RWPE2 (cell line): ENCODE measurements at regions not wholly inside any gene's neighbourhood (a gene's known extent, or its start where the extent isn't known, plus 50 kb on each side); places are given as distances from the start of the nearest gene placed in this dataset.

ENCODE experiments used
- ATAC-seq: fragments of 200-7000 bp; cut with Tn5 transposase; 3 replicates; pipeline ENCODE4 v1.9.1; 2021; ENCODE audit warnings: low read depth
- DNase-seq: peaks from one replicate; pipeline ENCODE4 v3.0.0-alpha.2; 2020; ENCODE audit warnings: low spot score
- H3K27ac ChIP-seq: fragments of 450-650 bp; 2 replicates; pipeline ENCODE4 v1.5.1; 2017; ENCODE audit warnings: mild to moderate bottlenecking; ENCODE audit not compliant: poor library complexity, severe bottlenecking
- H3K27me3 ChIP-seq: fragments of 250-450 bp; sonication (Bioruptor Pico); 2 replicates; pipeline ENCODE4 v1.5.1; 2021; ENCODE audit warnings: mild to moderate bottlenecking, moderate library complexity; ENCODE audit not compliant: insufficient read depth, poor library complexity, severe bottlenecking
- H3K36me3 ChIP-seq: fragments of 250-450 bp; sonication (Bioruptor Pico); 2 replicates; pipeline ENCODE4 v1.5.1; 2020; ENCODE audit warnings: low read depth, mild to moderate bottlenecking, moderate library complexity
- H3K4me1 ChIP-seq: fragments of 250-450 bp; sonication (Bioruptor Pico); 2 replicates; pipeline ENCODE4 v1.5.1; 2021; ENCODE audit warnings: mild to moderate bottlenecking, moderate library complexity; ENCODE audit not compliant: insufficient read depth, poor library complexity, severe bottlenecking
- H3K4me3 ChIP-seq: fragments of 250-450 bp; sonication (Bioruptor Pico); 2 replicates; pipeline ENCODE4 v1.5.1; 2021; ENCODE audit warnings: mild to moderate bottlenecking, moderate library complexity; ENCODE audit not compliant: severe bottlenecking
- H3K9me3 ChIP-seq: fragments of 250-450 bp; sonication (Bioruptor Pico); 2 replicates; pipeline ENCODE4 v1.5.1; 2021; ENCODE audit warnings: mild to moderate bottlenecking, moderate library complexity; ENCODE audit not compliant: severe bottlenecking
- TF ChIP-seq, protein P1 (sequence below): fragments of 450-650 bp; IDR thresholded peaks from one replicate; pipeline ENCODE4 v1.5.1; 2017; ENCODE audit warnings: mild to moderate bottlenecking, moderate library complexity; ENCODE audit not compliant: poor library complexity, severe bottlenecking

DNA sequence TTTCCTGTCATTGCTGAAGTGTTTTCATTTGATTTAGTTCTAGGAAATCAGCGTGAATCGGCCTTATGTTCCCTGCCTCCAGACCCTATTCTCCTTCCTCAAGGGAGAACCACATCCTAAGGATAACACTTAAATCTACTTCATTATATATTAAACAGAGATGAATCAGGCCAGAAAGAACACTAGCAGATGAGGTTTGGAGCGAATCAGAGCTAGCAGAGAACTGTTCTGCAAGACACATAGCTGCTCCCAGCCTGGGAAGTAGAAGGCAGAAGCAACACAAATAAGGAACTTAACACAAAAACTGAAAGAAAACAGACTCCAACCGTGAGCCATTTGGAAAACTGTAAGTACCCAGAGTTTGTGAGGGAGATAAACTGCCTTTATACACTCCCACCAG lies 718.2 kb downstream of the SEMA5A start:
- Histone ChIP-seq H3K36me3 (no peaks in the 10 kb centered on the region), H3K4me1 (peaks cover 56% of the 10 kb centered on the region)

GRCh38 chr5:8828596-8829322 lies 717.1 kb downstream of the SEMA5A start:
- H3K36me3 ChIP-seq, result no peaks in the 10 kb centered on the region
- DNase-seq, result no peak
- H3K9me3 ChIP-seq, result peaks cover 2% of the 10 kb centered on the region
- ATAC-seq, result peak; percentile 31
- H3K27ac ChIP-seq, result peak overlapping the region; percentile 81
- H3K4me1 ChIP-seq, result peaks cover 56% of the 10 kb centered on the region
- H3K4me3 ChIP-seq, result no peak overlapping the region
- TF ChIP-seq, protein P1, sequence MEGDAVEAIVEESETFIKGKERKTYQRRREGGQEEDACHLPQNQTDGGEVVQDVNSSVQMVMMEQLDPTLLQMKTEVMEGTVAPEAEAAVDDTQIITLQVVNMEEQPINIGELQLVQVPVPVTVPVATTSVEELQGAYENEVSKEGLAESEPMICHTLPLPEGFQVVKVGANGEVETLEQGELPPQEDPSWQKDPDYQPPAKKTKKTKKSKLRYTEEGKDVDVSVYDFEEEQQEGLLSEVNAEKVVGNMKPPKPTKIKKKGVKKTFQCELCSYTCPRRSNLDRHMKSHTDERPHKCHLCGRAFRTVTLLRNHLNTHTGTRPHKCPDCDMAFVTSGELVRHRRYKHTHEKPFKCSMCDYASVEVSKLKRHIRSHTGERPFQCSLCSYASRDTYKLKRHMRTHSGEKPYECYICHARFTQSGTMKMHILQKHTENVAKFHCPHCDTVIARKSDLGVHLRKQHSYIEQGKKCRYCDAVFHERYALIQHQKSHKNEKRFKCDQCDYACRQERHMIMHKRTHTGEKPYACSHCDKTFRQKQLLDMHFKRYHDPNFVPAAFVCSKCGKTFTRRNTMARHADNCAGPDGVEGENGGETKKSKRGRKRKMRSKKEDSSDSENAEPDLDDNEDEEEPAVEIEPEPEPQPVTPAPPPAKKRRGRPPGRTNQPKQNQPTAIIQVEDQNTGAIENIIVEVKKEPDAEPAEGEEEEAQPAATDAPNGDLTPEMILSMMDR, result no peak
- H3K27me3 ChIP-seq, result no peaks in the 10 kb centered on the region

More for the DNA sequence above, 718.2 kb downstream of the SEMA5A start:
- no peak for ATAC-seq
- peak overlapping the region; percentile 81 for H3K27ac ChIP-seq
- TF ChIP-seq, protein P1, result no peak
- H3K9me3 ChIP-seq, result peaks cover 2% of the 10 kb centered on the region
- no peaks in the 10 kb centered on the region for H3K27me3 ChIP-seq
- H3K4me3 ChIP-seq, result no peak overlapping the region
- no peak for DNase-seq

DNA sequence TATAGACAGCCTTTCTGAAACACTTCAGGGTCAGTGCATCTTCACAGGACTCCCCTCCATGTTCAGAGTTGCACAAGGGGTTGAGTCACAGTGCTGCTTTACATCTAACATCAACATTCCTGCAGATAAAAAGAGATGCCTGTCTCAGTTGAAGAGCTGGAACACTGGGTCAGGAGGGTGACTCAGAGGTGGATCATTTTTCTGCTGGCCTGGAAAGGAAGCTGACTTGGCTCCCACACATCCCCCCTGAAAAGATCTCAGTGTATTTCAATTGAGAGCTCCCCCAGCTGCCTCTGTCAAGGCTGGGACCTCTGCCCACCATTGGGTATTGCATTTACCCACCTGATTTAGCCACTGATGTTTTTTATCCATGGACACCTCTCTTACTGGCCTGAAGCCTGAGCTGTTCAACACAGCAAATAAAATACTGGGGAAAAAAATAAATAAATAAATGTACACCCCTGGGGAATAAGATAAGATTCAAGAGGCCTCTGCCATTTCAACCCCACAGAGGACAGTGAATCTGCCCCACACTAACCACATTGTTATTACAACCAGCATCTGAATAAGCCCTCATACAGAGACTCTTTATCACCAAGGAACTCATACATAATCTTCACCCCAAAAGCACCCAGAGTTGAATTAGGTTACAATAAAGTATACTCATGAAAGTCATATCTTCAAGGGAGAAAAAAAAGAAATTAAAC lies 716.4 kb downstream of the SEMA5A start:
- DNase-seq, result peak; percentile 91
- Histone ChIP-seq H3K4me3 (no peak overlapping the region), H3K4me1 (peaks cover 56% of the 10 kb centered on the region), H3K27ac (peak overlapping the region; percentile 81), H3K36me3 (no peaks in the 10 kb centered on the region), H3K27me3 (no peaks in the 10 kb centered on the region), H3K9me3 (peaks cover 2% of the 10 kb centered on the region)
- TF ChIP-seq, protein P1, result no peak
- peak; percentile 96 for ATAC-seq

- Histone ChIP-seq H3K27me3 (no peaks in the 10 kb centered on the region), H3K4me1 (peaks cover 43% of the 10 kb centered on the region), H3K27ac (no peak overlapping the region), H3K9me3 (peaks cover 2% of the 10 kb centered on the region), H3K4me3 (no peak overlapping the region), H3K36me3 (no peaks in the 10 kb centered on the region)
- DNase-seq (no peak), ATAC-seq (no peak)
- TF ChIP-seq, protein P1, result no peak
Measured at GRCh38 chr5:8831251-8831650, 714.6 kb downstream of the SEMA5A start.

- Histone ChIP-seq H3K27ac (no peak overlapping the region), H3K27me3 (no peaks in the 10 kb centered on the region), H3K36me3 (no peaks in the 10 kb centered on the region), H3K4me3 (no peak overlapping the region), H3K9me3 (peaks cover 2% of the 10 kb centered on the region), H3K4me1 (peaks cover 37% of the 10 kb centered on the region)
- TF ChIP-seq, protein P1, result no peak
- no peak for ATAC-seq
- DNase-seq, result no peak
Measured at GRCh38 chr5:8831854-8832253, 714.0 kb downstream of the SEMA5A start.
